BE2C (cell line): ENCODE measurements at regions not wholly inside any gene's neighbourhood (a gene's known extent, or its start where the extent isn't known, plus 50 kb on each side); places are given as distances from the start of the nearest gene placed in this dataset.
"Not testable (repeated sequence)": the region's sequence is repeated elsewhere in the genome, so short reads cannot be mapped to it uniquely, and the experiment has no call there.

ENCODE experiments used
- DNase-seq: peaks from one replicate; pipeline ENCODE4 v3.0.0-alpha.2; 2020
- H3K27me3 ChIP-seq: fragments of 250-450 bp; sonication (Bioruptor Pico); 2 replicates; pipeline ENCODE4 v1.5.1; 2020; ENCODE audit warnings: mild to moderate bottlenecking
- H3K36me3 ChIP-seq: fragments of 250-450 bp; sonication (Bioruptor Pico); 2 replicates; pipeline ENCODE4 v1.5.1; 2020; ENCODE audit warnings: mild to moderate bottlenecking
- H3K4me1 ChIP-seq: fragments of 250-450 bp; sonication (Bioruptor Pico); 2 replicates; pipeline ENCODE4 v1.5.1; 2020
- H3K4me3 ChIP-seq: 2 replicates; pipeline ENCODE4 v1.5.1; 2011; ENCODE audit warnings: low read depth, low read length
- H3K9me3 ChIP-seq: fragments of 250-450 bp; sonication (Bioruptor Pico); 2 replicates; pipeline ENCODE4 v1.5.1; 2020
- CTCF ChIP-seq: IDR thresholded peaks from 2 replicates; pipeline ENCODE4 v1.5.1; 2012; ENCODE audit warnings: mild to moderate bottlenecking, low read depth, low read length

GRCh38 chr6:81966968-81967367 is 214.5 kb upstream of the TENT5A start:
- Histone ChIP-seq H3K27me3 (no peaks in the 10 kb centered on the region), H3K36me3 (no peaks in the 10 kb centered on the region), H3K9me3 (no peaks in the 10 kb centered on the region), H3K4me3 (no peak overlapping the region), H3K4me1 (no peaks in the 10 kb centered on the region)
- DNase-seq, result no peak
- no peak for TF ChIP-seq CTCF

- H3K4me3 ChIP-seq, result no peak overlapping the region
- no peaks in the 10 kb centered on the region; the same call in 1 of the 2 replicates for H3K9me3 ChIP-seq
- DNase-seq, result no peak
- no peak for TF ChIP-seq CTCF
- H3K27me3 ChIP-seq, result no peaks in the 10 kb centered on the region
- H3K4me1 ChIP-seq, result no peaks in the 10 kb centered on the region
- H3K36me3 ChIP-seq, result no peaks in the 10 kb centered on the region
Measured at GRCh38 chr6:81962198-81962597, 209.7 kb upstream of the TENT5A start.

GRCh38 chr6:81950877-81951276 is 198.4 kb upstream of the TENT5A start:
- DNase-seq, result no peak

GRCh38 chr6:81948861-81949260 is 196.4 kb upstream of the TENT5A start:
- Histone ChIP-seq H3K9me3 (no peaks in the 10 kb centered on the region), H3K27me3 (no peaks in the 10 kb centered on the region), H3K4me3 (no peak overlapping the region), H3K4me1 (no peaks in the 10 kb centered on the region), H3K36me3 (no peaks in the 10 kb centered on the region)
- no peak for TF ChIP-seq CTCF
- no peak for DNase-seq

More at GRCh38 chr6:81950877-81951276, 198.4 kb upstream of the TENT5A start:
- no peak overlapping the region for H3K4me3 ChIP-seq
- no peaks in the 10 kb centered on the region for H3K4me1 ChIP-seq
- no peaks in the 10 kb centered on the region for H3K9me3 ChIP-seq
- H3K27me3 ChIP-seq, result no peaks in the 10 kb centered on the region
- no peak for TF ChIP-seq CTCF
- no peaks in the 10 kb centered on the region for H3K36me3 ChIP-seq

GRCh38 chr6:81948196-81948595 is 195.7 kb upstream of the TENT5A start:
- H3K27me3 ChIP-seq, DNase-seq: not testable (repeated sequence)

GRCh38 chr6:81944661-81945060 is 192.2 kb upstream of the TENT5A start:
- DNase-seq, result no peak
- Histone ChIP-seq H3K36me3 (no peaks in the 10 kb centered on the region), H3K27me3 (no peaks in the 10 kb centered on the region), H3K4me1 (no peaks in the 10 kb centered on the region), H3K4me3 (no peak overlapping the region), H3K9me3 (no peaks in the 10 kb centered on the region)
- no peak for TF ChIP-seq CTCF

More at GRCh38 chr6:81948196-81948595, 195.7 kb upstream of the TENT5A start:
- not testable (repeated sequence) for H3K4me3 ChIP-seq, H3K9me3 ChIP-seq, H3K36me3 ChIP-seq, H3K4me1 ChIP-seq

GRCh38 chr6:81942842-81943241 is 190.4 kb upstream of the TENT5A start:
- not testable (repeated sequence) for H3K36me3 ChIP-seq, DNase-seq, H3K27me3 ChIP-seq, H3K9me3 ChIP-seq, H3K4me3 ChIP-seq, H3K4me1 ChIP-seq
